ENCODE measurements at regions not wholly inside any gene's neighbourhood (a gene's known extent, or its start where the extent isn't known, plus 50 kb on each side); places are given as distances from the start of the nearest gene placed in this dataset.

- no peak overlapping the region for H3K9ac ChIP-seq (ENCODE audit: low read depth, low read length)
- no peaks in the 10 kb centered on the region for H4K20me1 ChIP-seq (ENCODE audit: insufficient read depth, low read length)
- H2AFZ ChIP-seq (ENCODE audit: low read depth, low read length): no peak overlapping the region
- H3K9me3 ChIP-seq (ENCODE audit: insufficient read depth, low read length, severe bottlenecking): no peaks in the 10 kb centered on the region
- H3K27ac ChIP-seq (ENCODE audit: low read length): no peak overlapping the region
- ATAC-seq (ENCODE audit: insufficient read depth, low read depth): no peak
- H3K36me3 ChIP-seq (ENCODE audit: insufficient read depth, low read length): no peaks in the 10 kb centered on the region
- no peaks in the 10 kb centered on the region for H3K79me2 ChIP-seq (ENCODE audit: insufficient read depth, low read length)
- H3K4me2 ChIP-seq (ENCODE audit: insufficient read depth, low read length): no peak overlapping the region
- H3K27me3 ChIP-seq (ENCODE audit: insufficient read depth, low read length, poor library complexity): peaks cover 11% of the 10 kb centered on the region
- DNase-seq: no peak
- H3K4me1 ChIP-seq (ENCODE audit: insufficient read depth, low read length): no peaks in the 10 kb centered on the region
- TF ChIP-seq, protein P1, sequence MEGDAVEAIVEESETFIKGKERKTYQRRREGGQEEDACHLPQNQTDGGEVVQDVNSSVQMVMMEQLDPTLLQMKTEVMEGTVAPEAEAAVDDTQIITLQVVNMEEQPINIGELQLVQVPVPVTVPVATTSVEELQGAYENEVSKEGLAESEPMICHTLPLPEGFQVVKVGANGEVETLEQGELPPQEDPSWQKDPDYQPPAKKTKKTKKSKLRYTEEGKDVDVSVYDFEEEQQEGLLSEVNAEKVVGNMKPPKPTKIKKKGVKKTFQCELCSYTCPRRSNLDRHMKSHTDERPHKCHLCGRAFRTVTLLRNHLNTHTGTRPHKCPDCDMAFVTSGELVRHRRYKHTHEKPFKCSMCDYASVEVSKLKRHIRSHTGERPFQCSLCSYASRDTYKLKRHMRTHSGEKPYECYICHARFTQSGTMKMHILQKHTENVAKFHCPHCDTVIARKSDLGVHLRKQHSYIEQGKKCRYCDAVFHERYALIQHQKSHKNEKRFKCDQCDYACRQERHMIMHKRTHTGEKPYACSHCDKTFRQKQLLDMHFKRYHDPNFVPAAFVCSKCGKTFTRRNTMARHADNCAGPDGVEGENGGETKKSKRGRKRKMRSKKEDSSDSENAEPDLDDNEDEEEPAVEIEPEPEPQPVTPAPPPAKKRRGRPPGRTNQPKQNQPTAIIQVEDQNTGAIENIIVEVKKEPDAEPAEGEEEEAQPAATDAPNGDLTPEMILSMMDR (IDR thresholded peaks at IDR 0.05; ENCODE audit: borderline replicate concordance, extremely low read depth, low read length, poor library complexity, severe bottlenecking): no peak
- TF ChIP-seq EZH2 (IDR thresholded peaks at IDR 0.05; ENCODE audit: borderline replicate concordance, low read depth, low read length, severe bottlenecking): no peak
- H3K4me3 ChIP-seq (ENCODE audit: low read depth in 1 of 2, low read length in 2 of 2): no peak overlapping the region
These were observed 575.5 kb downstream of the SOX6 start for GRCh38 chr11:15780837-15781236.

GRCh38 chr11:15783619-15784018 lies 572.7 kb downstream of the SOX6 start:
- Histone ChIP-seq H3K9ac (ENCODE audit: low read depth, low read length) (no peak overlapping the region), H3K4me1 (ENCODE audit: insufficient read depth, low read length) (no peaks in the 10 kb centered on the region), H3K36me3 (ENCODE audit: insufficient read depth, low read length) (no peaks in the 10 kb centered on the region), H3K79me2 (ENCODE audit: insufficient read depth, low read length) (no peaks in the 10 kb centered on the region), H3K4me2 (ENCODE audit: insufficient read depth, low read length) (no peak overlapping the region), H4K20me1 (ENCODE audit: insufficient read depth, low read length) (no peaks in the 10 kb centered on the region), H3K27me3 (ENCODE audit: insufficient read depth, low read length, poor library complexity) (peaks cover 8% of the 10 kb centered on the region), H3K4me3 (ENCODE audit: low read depth in 1 of 2, low read length in 2 of 2) (no peak overlapping the region), H3K9me3 (ENCODE audit: insufficient read depth, low read length, severe bottlenecking) (no peaks in the 10 kb centered on the region), H3K27ac (ENCODE audit: low read length) (no peak overlapping the region), H2AFZ (ENCODE audit: low read depth, low read length) (no peak overlapping the region)
- DNase-seq (no peak), ATAC-seq (ENCODE audit: insufficient read depth, low read depth) (no peak)
- TF ChIP-seq, protein P1 (IDR thresholded peaks at IDR 0.05; ENCODE audit: borderline replicate concordance, extremely low read depth, low read length, poor library complexity, severe bottlenecking): no peak
- no peak for TF ChIP-seq EZH2 (IDR thresholded peaks at IDR 0.05; ENCODE audit: borderline replicate concordance, low read depth, low read length, severe bottlenecking)

DNA sequence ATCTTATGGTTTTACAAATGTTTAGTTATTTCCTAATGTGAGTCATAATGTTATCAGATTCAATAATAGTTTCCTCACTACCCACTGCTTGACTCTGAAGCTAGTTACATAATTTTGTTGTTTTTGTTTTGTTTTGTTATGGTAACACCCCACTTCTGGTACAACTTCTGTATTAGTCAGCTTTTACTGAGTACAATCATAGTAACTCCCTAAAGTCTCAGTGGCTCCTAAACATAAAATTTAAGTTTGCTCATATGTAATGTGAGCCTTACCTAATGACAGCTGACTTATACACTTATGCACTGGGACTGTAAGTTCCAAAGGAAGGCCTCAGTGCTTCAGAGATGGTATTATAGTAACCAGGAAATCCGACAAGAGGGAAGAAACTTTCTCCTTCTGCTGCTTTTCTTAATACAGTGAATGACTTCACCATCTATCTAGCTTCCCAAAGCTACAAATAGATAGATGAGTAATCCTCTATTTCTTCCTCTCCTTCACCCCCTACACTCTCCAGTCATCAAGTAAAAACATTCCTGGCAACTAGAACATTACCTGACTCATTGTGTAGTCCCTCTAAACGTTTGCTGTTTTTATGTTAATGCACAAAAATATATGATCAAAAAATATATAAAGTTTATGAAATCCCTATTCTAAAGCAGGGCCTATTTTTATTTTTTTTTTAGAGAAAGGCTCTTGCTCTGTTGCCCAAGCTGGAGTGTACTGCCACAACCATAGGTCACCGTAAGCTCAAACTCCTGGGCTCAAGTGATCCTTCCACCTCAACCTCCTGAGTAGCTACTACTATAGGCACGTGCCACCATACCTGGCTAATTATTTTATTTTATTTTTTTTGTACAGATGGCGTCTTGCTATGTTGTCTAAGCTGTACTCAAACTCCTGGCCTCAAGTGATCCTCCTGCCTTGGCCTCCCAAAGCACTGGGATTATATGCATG lies 563.0 kb downstream of the SOX6 start:
- Histone ChIP-seq H4K20me1 (ENCODE audit: insufficient read depth, low read length) (no peaks in the 10 kb centered on the region), H3K4me3 (ENCODE audit: low read depth in 1 of 2, low read length in 2 of 2) (no peak overlapping the region), H3K27me3 (ENCODE audit: insufficient read depth, low read length, poor library complexity) (no peaks in the 10 kb centered on the region), H3K36me3 (ENCODE audit: insufficient read depth, low read length) (no peaks in the 10 kb centered on the region), H3K9me3 (ENCODE audit: insufficient read depth, low read length, severe bottlenecking) (no peaks in the 10 kb centered on the region), H3K4me1 (ENCODE audit: insufficient read depth, low read length) (no peaks in the 10 kb centered on the region), H3K27ac (ENCODE audit: low read length) (no peak overlapping the region), H2AFZ (ENCODE audit: low read depth, low read length) (no peak overlapping the region), H3K79me2 (ENCODE audit: insufficient read depth, low read length) (no peaks in the 10 kb centered on the region), H3K9ac (ENCODE audit: low read depth, low read length) (no peak overlapping the region), H3K4me2 (ENCODE audit: insufficient read depth, low read length) (no peak overlapping the region)
- TF ChIP-seq, protein P1 (IDR thresholded peaks at IDR 0.05; ENCODE audit: borderline replicate concordance, extremely low read depth, low read length, poor library complexity, severe bottlenecking): no peak
- no peak for TF ChIP-seq EZH2 (IDR thresholded peaks at IDR 0.05; ENCODE audit: borderline replicate concordance, low read depth, low read length, severe bottlenecking)
- DNase-seq (no peak), ATAC-seq (ENCODE audit: insufficient read depth, low read depth) (no peak)
